ENCODE measurements at regions not wholly inside any gene's neighbourhood (a gene's known extent, or its start where the extent isn't known, plus 50 kb on each side); places are given as distances from the start of the nearest gene placed in this dataset.
A peak's percentile ranks its signal among the peaks of the same experiment; 100 is the strongest.

GRCh38 chr14:101233808-101234207 lies 327.5 kb upstream of the DIO3 start:
- no peak for DNase-seq

DNA sequence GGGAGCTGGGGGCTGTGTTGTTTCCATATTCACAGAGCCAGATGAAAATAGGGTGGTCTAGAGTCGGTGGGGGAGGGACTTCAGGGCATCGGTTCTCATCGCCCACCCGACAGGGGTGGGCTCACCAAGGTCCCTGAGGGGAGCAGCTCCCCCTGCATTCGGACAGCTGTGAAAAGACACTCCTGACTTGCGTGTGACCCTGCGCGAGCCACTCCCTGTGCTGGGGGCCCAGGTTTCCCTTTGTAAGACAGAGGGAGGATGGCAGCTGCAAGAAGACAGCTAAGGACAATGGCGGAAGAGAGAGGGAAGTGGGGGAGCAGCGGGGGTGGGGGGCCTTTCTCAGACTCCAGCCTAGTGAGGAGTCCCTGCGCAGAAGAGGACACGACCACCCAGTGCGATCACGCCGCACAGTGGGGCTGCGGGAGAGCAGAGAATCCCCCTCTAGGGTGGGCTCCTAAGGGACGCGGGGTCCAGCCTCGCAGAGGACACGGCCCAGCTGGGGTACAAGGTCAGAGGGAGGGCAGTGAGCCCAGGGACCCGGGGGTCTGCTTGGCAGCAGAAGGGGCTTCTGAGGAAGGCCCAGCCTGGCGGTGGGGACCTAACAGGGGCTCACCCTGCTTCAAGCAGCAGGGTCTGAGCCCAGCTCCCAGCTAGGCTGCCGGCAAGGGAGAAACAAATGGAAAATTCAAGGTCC lies 326.9 kb upstream of the DIO3 start:
- DNase-seq: no peak

- DNase-seq: no peak
These were observed 326.3 kb upstream of the DIO3 start for GRCh38 chr14:101234999-101235334.

DNA sequence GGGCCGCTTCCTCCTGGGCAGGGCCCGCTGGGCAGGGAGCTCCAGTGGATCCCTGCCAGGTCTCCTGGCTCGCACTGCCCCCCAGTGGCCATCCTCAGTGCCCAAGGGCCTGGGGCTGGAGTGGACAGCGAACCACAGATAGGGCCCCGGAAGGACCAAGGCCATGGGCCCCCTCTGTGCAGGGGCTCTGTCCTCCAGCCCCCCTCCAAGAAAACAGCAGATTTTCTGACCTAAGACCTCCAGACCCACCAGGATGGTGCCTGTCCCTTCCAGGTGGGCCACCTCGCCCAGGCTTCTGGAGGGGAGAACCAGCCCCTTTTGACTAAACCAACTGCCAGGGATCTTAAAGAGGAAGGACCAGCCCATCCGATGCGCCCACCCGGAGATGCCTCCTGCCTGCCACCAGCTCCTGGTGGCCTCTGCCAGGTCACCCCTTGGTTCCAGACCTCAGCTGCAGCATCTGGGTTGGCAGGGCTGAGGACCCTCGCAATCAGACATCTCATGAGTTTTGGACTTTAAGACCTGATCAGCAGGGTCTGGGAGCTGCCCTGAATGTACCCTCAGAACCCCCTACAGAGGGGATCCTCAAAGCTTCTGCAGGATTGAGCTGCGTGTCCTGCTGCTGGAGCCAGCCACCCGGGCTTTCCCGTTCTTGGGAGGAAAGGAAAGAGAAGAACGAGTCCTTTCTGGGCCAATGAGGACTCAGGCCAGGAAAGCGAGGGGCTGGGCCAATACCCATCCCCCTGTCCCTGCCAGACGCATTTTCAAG lies 325.8 kb upstream of the DIO3 start:
- peak; percentile 15 for DNase-seq

DNA sequence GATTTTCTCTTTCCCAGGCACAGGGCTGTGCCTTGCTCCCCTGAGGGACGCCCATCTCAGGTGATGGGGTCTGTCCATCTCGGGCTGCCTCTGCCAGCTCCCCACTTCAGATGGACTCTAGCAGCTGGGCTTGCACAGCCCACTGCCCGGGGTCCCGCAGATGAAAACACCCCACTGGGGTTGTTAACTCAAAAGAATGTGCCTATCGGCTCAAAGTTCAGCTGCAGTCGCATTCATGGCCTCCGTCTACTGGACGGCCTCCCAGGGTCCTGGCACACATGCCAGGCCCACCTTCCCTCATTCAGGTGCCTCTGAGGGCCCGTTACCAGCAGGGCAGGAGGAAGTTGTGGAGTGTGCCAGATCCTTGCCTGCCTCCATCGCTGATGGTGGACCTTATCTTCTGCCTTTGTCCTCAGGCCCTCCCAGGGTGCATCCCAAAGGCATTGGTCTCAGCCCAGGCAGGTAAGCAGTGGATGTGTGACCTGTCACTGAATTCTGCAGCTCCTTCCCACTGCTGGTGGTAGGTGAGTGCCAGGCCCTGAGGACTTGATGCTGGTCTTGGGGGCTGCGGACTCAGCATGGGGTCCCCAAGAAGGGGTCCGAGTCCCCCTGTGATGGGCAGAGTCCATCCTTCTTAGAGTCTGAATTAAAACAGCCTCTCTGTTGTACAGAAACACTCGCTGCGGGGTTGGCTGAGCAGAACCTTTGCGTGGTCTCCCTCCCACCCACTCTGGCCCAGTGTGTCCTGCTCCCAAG lies 324.6 kb upstream of the DIO3 start:
- DNase-seq: no peak

GRCh38 chr14:101237252-101237616 lies 324.1 kb upstream of the DIO3 start:
- DNase-seq: no peak

DNA sequence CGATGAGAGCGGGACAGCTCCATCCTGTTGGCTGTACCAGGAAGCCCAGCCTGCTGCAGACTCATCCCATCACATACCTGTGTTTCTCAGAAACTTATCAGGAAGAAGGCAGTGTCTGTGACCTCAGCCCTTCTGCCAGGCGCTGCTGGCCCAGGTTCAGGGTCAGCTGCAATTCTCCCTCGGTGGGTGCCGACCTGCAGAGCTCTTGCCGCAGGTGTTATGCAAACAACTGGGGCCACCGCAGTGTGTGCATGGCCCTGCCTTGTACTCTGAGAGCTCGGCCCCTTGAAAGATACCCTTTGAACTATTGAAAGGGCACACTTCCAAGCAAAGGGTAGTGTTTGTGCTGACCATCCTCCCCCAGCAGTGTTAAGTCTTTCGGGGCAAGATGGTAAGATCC lies 322.2 kb upstream of the DIO3 start:
- DNase-seq: no peak

- no peak for DNase-seq
These were observed 320.1 kb upstream of the DIO3 start for GRCh38 chr14:101241147-101241546.

DNA sequence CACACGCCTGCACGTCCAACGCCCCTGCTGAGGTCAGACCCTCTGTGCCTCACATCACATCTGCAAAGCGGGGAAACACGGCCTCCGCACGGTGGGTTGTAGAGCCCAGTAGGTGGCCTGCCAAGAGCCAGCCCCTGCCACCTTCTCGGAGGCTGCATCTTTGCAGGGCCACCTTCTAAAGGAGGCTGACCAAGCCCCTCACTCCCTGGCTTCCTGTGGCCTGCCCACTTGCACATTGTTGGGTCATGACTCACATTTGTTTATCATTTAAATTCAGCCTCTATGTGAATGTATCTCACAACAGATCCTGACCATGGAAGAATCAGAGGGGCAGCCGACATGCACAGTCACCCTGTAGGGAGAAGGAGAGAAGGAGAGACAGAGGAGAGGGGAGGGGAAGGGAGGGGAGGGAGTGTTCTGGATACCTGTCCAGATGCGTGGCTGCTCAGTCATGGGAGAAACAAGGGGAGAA lies 319.5 kb upstream of the DIO3 start:
- DNase-seq: no peak

DNA sequence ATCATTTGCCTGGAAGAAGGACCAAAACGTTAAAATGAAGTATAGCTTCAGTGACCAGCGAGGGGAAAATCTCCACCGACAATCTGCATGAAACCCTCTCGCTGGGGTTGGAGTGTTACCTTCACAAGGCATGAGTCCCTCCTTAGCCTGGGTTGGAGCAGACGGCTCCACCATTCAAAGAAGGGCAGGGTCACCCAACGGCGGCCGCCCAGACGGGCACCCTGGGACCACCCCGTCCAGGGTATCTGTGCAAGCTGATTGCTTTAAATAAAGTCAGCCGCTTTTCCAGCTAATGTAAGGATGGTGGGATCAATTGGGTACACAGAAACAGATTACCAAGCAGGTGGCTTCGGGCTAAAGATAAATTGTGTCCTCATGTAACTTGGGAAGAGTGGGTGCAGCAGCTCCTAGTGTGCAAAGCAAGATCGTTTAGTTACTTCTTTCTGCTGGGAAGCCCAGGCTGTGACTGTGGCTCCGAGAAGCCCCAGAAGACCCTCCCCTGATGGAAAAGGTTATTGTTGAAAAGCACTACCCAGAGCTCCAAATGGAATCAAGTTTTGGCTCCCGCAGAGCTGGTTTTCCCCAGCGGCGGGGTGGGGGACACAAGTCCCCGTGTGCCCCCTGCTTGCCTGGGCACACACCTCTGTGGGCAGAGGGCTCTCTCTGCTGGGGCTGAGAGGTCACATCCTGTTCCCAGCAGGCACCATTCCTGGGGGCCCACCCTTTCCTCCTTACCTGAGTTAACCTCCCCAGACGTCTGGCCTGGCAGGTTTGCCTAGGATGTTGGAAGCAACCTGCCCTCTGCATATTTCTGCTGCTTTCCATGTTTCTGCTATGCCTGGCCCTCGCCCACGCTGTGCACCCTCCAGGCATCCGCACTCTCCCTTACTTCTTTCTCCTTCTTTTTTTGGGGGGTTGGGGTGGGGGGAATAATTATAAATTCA lies 318.6 kb upstream of the DIO3 start:
- no peak for DNase-seq

- DNase-seq: no peak
These were observed 317.5 kb upstream of the DIO3 start for GRCh38 chr14:101243587-101244338.

DNA sequence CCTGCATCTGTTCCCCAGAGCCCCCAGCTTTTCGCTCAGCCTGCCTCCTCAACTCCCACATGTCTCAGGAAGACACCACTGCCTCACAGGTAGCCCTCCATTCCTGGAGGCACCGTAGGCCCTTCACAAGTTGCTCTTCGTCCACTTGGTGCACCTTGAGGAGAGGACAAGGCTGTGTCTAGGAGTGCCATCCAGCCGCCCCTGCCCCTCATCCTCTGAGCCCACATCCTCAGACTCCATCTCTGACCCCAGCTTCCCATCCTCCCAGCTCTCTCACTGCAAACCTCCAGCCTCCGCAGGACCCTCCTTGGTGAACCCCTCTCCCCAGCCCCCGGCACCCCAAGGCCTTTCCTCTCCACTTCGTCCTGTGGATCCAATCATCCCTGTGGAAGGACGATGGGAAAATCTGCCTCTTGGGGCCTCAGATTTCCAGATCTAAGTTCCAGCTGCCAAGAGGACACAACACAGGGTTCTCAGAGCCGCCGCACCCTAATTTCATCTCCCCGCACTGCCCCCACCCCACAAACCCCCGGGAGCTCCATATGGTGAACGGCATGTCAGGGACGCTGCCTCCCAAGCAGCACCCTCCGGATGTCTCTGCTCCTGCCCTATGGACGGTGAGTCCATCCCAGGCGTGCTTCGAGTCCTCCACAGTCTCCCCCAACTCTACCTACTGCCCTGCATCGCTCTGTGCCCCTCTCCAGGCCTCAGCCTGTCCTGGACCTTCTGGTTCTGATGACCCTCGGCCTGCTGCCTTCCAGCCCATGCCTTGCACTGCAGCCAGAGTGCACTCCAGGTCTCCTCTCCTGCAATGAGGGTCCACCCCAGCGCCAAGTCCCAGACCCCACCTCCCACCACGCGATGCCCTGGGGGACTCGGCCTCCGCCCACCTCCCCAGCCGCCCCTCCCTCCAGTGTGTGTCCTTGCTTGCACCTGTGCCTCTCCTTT lies 314.1 kb upstream of the DIO3 start:
- DNase-seq: no peak

GRCh38 chr14:101247842-101248725 lies 313.2 kb upstream of the DIO3 start:
- no peak for DNase-seq

GRCh38 chr14:101248840-101249675 lies 312.2 kb upstream of the DIO3 start:
- no peak for DNase-seq

- no peak for DNase-seq
These were observed 311.6 kb upstream of the DIO3 start for GRCh38 chr14:101249676-101250036.

DNA sequence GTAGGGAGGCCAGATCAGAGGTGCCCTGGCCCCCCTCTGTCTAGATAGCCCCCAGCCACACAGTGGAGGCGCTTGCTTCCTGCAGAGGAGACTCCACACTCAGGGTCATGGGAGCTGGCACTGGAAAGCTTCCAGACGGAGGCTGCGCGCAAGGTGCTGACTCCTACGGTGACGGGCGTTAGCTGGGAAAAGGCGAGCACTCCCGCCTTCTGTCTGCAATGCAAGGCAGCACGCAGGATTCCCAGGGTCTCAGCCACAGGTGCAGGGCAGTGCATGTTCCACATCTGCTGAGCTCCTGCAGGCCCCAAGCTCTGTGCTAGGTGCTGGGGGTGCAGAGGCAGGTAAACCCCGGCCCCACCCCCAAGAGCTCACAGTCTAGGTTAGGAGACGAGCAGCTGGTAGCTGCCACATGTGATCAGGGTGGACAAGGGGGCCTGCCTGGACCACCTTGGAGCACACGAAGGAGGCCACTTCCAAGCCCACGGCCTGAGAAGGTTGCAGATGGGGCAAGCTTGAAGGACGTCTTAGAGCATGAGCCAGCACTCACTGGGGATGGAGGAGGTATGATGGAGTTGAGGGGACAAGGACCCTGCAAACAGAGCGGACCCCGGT lies 310.9 kb upstream of the DIO3 start:
- no peak for DNase-seq

GRCh38 chr14:101250948-101251811 lies 310.1 kb upstream of the DIO3 start:
- no peak for DNase-seq
